NCI-H748 (cell line): ENCODE measurements at regions not wholly inside any gene's neighbourhood (a gene's known extent, or its start where the extent isn't known, plus 50 kb on each side); places are given as distances from the start of the nearest gene placed in this dataset.
"Not testable (repeated sequence)": the region's sequence is repeated elsewhere in the genome, so short reads cannot be mapped to it uniquely, and the experiment has no call there.

Experiments
- DNase-seq: peaks from one replicate; lab custom pipeline; 2025; ENCODE audit not compliant: unreplicated experiment; lab: John Stamatoyannopoulos, UW

DNA sequence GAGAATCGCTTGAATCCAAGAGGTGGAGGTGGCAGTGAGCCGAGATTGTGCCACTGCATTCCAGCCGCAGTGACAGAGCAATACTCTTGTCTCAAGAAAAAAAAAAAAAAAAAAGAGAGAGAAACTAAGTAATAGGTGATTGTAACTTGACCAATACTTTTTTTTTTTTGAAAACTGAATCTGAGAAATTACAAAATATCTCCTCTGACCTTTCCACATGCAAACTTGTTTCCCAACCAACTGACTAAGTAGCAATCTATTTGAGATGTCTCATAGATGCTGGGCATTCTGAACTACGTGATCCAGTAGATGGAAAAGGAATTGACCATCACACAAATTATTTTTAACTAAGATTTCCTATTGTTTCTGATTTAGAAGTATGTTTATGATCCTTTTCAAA lies 407.3 kb upstream of the CHORDC1 start:
- DNase-seq = no peak

GRCh38 chr11:90629229-90629806 lies 406.5 kb upstream of the CHORDC1 start:
- DNase-seq = no peak

DNA sequence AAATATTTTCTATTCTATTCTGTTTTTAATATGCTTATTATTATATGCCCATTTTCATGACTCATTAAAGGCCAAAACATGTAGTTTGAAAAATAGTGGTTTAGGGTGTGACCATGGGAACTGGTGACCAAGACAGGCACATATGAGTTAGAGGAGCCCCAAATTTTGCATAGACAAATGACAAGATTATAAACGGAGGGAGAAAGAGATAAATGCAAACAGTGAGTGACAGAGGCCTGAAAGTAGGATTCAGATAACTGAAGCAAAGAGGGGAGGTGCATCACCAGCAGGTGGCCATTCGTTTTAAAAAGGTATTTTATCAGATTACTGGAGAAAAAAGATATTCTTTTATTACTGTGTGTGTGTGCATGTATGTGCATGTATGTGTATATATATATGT lies 391.5 kb upstream of the CHORDC1 start:
- no peak for DNase-seq

GRCh38 chr11:90613037-90613436 lies 390.2 kb upstream of the CHORDC1 start:
- DNase-seq = not testable (repeated sequence)

DNA sequence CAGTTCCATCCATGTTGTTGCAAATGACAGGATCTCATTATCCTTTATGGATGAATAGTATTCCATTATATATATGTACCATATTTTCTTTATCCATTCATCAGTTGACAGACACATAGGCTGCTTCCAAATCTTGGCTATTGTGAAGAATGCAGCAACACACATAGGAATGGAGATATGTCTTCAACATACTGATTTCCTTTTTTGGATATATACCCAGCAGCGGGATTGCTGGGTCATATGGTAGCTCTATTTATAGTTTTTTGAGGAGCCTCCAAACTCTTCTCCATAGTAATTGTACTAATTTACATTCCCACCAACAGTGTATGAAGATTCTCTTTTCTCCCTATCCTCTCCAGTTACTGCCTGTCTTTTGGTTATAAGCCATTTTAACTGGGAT lies 383.9 kb upstream of the CHORDC1 start:
- no peak for DNase-seq

GRCh38 chr11:90601261-90601660 lies 378.4 kb upstream of the CHORDC1 start:
- no peak for DNase-seq

GRCh38 chr11:90594658-90595057 lies 371.8 kb upstream of the CHORDC1 start:
- peak; percentile 27 for DNase-seq

DNA sequence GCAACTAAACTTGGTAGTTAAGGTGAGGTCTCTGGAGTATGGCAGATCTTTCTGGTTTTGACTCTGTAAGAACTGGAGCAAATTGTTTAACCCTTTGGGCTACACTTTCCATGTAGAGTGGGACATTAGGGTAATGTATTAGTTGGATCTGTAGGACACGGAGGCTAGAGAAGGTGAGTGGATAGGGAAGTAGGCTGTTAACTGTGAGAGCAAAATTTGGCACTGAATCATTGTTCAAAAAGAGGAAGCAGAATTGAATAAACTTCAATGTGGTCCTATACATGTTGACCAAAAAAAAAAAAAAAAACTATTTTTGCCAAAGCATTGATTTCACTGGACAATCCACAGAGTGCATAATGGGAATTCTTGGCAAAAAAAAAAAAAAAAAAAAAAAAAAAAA lies 370.2 kb upstream of the CHORDC1 start:
- no peak for DNase-seq

- DNase-seq = no peak
These were observed 367.4 kb upstream of the CHORDC1 start for GRCh38 chr11:90590286-90590685.

DNA sequence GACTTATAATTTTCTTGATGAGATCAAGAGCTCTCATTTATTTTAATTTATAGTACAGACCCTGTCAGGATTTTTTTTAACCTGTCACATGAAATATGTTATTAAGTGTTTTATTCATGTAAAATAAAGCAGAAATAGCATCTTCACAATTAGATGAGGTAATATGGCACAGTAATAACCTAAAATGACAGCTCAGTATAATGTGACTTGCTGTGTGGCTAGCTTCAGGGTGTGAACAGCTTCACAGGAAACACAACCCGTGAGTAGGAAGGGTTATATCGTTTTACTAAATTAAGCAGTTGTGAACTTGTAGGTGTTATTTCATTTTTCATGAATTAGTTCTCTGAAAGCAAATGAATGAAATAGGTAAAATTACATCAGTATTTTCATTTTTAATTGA lies 366.9 kb upstream of the CHORDC1 start:
- no peak for DNase-seq

GRCh38 chr11:90587896-90588295 lies 365.0 kb upstream of the CHORDC1 start:
- DNase-seq = no peak

DNA sequence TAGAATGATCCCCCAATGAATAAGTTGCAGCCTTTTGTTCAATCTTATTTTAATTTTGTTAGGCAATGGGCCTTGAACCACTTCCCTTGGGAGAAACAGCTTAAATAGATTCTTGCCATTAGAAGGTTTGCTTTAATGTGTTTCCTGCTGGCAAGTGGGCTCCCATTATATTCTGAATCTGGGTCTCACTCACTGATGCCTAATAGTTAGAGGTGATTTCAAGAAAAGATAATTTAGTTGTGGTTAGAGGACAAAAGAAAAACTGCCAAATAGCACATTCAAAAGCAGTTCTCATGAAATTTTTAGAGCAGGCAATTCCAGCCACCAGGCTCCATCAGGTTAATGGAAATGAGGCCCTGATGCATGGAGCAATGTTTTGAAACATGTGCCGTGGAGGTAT lies 362.6 kb upstream of the CHORDC1 start:
- no peak for DNase-seq

DNA sequence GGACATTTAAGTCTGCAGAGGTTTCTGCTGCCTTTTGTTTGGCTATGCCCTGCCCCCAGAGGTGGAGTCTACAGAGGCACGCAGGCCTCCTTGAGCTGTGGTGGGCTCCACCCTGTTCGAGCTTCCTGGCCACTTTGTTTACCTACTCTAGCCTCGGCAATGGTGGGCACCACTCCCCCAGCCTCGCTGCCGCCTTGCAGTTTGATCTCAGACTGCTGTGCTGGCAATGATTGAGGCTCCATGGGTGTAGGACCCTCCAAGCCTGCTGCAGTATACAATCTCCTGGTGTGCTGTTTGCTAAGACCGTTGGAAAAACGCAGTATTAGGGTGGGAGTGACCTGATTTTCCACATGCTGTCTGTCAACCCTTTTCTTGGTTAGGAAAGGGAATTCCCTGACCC lies 360.1 kb upstream of the CHORDC1 start:
- DNase-seq = not testable (repeated sequence)

GRCh38 chr11:90564531-90564930 lies 341.7 kb upstream of the CHORDC1 start:
- no peak for DNase-seq

- no peak for DNase-seq
These were observed 335.5 kb upstream of the CHORDC1 start for GRCh38 chr11:90558328-90558865.

- no peak for DNase-seq
These were observed 333.8 kb upstream of the CHORDC1 start for GRCh38 chr11:90556606-90557005.

- DNase-seq = no peak
These were observed 333.2 kb upstream of the CHORDC1 start for GRCh38 chr11:90556026-90556425.

DNA sequence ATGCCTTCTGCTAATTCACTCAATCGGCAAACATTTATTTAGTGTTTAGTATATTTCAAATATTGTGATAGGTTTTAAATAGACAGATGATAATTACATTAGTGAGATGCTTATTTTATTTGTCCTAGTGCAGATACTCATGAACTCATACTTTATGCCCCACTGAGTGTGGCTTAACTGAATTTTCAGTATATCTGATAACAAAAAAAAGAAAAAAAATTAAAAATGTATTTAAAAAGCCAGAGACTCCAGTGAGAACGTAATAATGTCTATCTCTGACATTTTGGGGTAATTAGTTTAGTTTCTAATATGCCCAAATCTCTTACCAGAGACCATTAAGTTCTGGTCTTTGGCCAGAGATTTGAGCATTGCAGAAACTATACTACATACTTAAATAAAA lies 332.6 kb upstream of the CHORDC1 start:
- DNase-seq = no peak

DNA sequence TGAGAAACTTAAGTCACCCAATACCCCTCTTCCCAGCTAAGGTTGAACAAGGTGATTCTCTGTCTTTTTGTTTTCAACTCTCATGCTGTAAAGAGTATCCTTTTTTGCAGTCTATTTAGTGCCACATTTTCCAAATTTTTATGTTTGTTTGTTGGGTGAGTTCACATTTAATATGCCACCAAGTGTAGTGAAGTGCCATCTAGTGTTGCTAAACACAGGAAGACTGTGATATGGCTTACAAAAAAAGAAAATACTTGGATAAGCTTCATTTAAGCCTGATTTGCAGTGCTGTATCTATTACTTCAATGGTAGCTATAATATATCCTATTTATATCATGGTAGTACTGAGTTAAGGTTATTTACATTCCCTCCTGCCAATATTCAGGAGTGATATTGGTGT lies 319.2 kb upstream of the CHORDC1 start:
- no peak for DNase-seq

- DNase-seq = no peak
These were observed 313.5 kb upstream of the CHORDC1 start for GRCh38 chr11:90536301-90536700.

DNA sequence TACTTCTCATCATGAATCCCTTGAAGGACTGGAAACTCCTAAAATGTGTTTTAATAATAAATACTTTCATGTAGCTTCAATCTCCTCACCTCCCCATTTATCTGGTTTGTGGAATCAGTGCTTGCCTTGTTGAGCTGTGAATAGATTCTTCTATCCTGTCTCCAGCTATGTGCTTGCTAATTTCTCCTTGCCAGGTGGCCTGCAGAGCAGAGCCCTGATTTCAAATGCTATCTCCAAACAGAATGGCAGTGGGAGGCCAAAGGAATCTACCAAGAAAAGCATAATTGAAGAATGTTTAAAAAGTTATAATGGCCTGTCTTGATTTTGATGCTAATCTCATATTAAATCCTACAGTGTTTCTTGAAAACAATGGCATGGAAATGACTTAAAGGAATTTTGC lies 309.3 kb upstream of the CHORDC1 start:
- DNase-seq = no peak

- DNase-seq = no peak
These were observed 308.2 kb upstream of the CHORDC1 start for GRCh38 chr11:90531001-90531400.

DNA sequence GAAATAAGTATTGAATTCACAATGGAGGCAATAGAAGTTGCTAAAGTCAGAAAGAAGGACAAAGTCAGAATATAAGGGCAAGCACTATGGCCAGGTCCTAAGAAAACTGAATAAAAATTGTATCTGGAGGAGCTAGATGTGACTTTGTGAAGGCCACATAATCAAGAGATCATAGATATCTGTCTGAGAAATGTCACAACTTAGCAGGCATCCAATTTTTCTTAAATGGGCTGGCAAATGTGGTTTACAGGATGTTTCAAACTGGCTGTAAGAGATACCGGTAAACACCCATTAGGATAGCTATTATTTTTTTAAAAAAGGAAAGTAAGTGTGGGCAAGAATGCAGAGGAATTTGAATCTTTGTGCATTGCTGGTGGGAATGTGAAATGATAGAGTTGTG lies 303.1 kb upstream of the CHORDC1 start:
- no peak for DNase-seq
